HEK293T (cell line): ENCODE measurements at regions not wholly inside any gene's neighbourhood (a gene's known extent, or its start where the extent isn't known, plus 50 kb on each side); places are given as distances from the start of the nearest gene placed in this dataset.
"Not testable (repeated sequence)": the region's sequence is repeated elsewhere in the genome, so short reads cannot be mapped to it uniquely, and the experiment has no call there.

ENCODE experiments used
- CTCF ChIA-PET: fragments of 350-600 bp; formaldehyde crosslinking; extraction: SDS; loops from one replicate; lab custom pipeline; 2021; ENCODE audit warnings: antibody characterized with exemption, inconsistent platforms; lab: Yijun Ruan, JAX
- POLR2A ChIA-PET: fragments of 350-600 bp; formaldehyde crosslinking; extraction: SDS; loops from one replicate; lab custom pipeline; 2020; ENCODE audit warnings: antibody characterized with exemption, inconsistent platforms; lab: Yijun Ruan, JAX
- DNase-seq: peaks from one replicate; pipeline ENCODE4 v3.0.0; 2012; ENCODE audit warnings: mixed read lengths; ENCODE audit errors: extremely low spot score
- ARNT ChIP-seq: fragments of 450-650 bp; IDR thresholded peaks from 2 replicates; pipeline ENCODE4 v1.6.1; 2017; ENCODE audit warnings: mild to moderate bottlenecking
- BHLHE40 ChIP-seq: fragments of 450-650 bp; IDR thresholded peaks from 2 replicates; pipeline ENCODE4 v1.6.1; 2016; ENCODE audit warnings: mild to moderate bottlenecking, moderate library complexity, borderline replicate concordance
- CTBP1 ChIP-seq: fragments of 450-650 bp; IDR thresholded peaks from 2 replicates; pipeline ENCODE4 v1.6.1; 2016; ENCODE audit warnings: borderline replicate concordance
- ELF4 ChIP-seq: fragments of 450-650 bp; IDR thresholded peaks from 2 replicates; pipeline ENCODE4 v1.6.1; 2017; ENCODE audit warnings: antibody characterized with exemption
- FOXA1 ChIP-seq: fragments of 450-650 bp; IDR thresholded peaks from 2 replicates; pipeline ENCODE4 v1.6.1; 2016; ENCODE audit warnings: mild to moderate bottlenecking
- FOXK2 ChIP-seq: fragments of 450-650 bp; IDR thresholded peaks from 2 replicates; pipeline ENCODE4 v1.6.1; 2016; ENCODE audit warnings: mild to moderate bottlenecking
- FOXM1 ChIP-seq: fragments of 450-650 bp; IDR thresholded peaks from 2 replicates; pipeline ENCODE4 v1.6.1; 2017; ENCODE audit warnings: mild to moderate bottlenecking, borderline replicate concordance
- HDGF ChIP-seq: fragments of 450-650 bp; IDR thresholded peaks from 2 replicates; pipeline ENCODE4 v1.6.1; 2017; ENCODE audit warnings: antibody characterized with exemption, borderline replicate concordance
- L3MBTL2 ChIP-seq: fragments of 450-650 bp; conservative IDR thresholded peaks from 2 replicates; pipeline ENCODE4 v1.6.1; 2016; ENCODE audit warnings: mild to moderate bottlenecking
- LEF1 ChIP-seq: fragments of 450-650 bp; IDR thresholded peaks from 2 replicates; pipeline ENCODE4 v1.6.1; 2017; ENCODE audit warnings: mild to moderate bottlenecking, borderline replicate concordance
- NFRKB ChIP-seq: fragments of 450-650 bp; IDR thresholded peaks from 2 replicates; pipeline ENCODE4 v1.6.1; 2016; ENCODE audit warnings: mild to moderate bottlenecking, moderate library complexity
- SP1 ChIP-seq: fragments of 450-650 bp; IDR thresholded peaks from 2 replicates; pipeline ENCODE4 v1.6.1; 2017
- SUZ12 ChIP-seq: fragments of 450-650 bp; IDR thresholded peaks from 2 replicates; pipeline ENCODE4 v1.6.1; 2016; ENCODE audit warnings: mild to moderate bottlenecking
- TARDBP ChIP-seq: fragments of 450-650 bp; IDR thresholded peaks from 2 replicates; pipeline ENCODE4 v1.6.1; 2016
- ZNF384 ChIP-seq: fragments of 450-650 bp; IDR thresholded peaks from 2 replicates; pipeline ENCODE4 v1.6.1; 2016
- TF ChIP-seq, protein P1 (sequence below): fragments of 450-650 bp; IDR thresholded peaks from 2 replicates; pipeline ENCODE4 v1.6.1; 2016

DNA sequence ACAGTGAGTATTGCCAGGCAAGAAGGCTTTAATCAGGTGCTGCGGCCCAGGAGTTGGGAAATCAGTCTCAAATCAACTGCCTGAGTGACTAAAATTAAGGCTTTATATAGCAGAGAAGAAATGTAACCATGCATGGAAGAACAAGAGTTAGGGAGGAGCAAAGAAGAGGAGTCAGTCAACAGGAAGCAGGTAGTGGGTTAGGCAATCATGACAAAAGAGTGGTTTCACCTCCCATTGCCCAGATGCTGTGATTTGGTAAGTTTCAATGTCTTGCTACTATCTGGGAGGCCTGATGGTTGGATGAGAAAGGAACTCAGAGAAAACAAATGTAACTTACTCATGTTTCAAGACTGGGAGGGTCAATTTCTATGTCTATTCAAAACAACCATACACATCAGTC lies 998.3 kb downstream of the GATA3 start:
- ChIA-PET POLR2A (no interaction called here), CTCF (no interaction called here)
- TF ChIP-seq HDGF = no peak
- no peak for TF ChIP-seq BHLHE40
- no peak for TF ChIP-seq FOXM1
- no peak for TF ChIP-seq LEF1
- TF ChIP-seq, protein P1, sequence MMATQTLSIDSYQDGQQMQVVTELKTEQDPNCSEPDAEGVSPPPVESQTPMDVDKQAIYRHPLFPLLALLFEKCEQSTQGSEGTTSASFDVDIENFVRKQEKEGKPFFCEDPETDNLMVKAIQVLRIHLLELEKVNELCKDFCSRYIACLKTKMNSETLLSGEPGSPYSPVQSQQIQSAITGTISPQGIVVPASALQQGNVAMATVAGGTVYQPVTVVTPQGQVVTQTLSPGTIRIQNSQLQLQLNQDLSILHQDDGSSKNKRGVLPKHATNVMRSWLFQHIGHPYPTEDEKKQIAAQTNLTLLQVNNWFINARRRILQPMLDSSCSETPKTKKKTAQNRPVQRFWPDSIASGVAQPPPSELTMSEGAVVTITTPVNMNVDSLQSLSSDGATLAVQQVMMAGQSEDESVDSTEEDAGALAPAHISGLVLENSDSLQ = no peak
- no peak for TF ChIP-seq SUZ12
- TF ChIP-seq TARDBP = no peak
- no peak for TF ChIP-seq ZNF384
- TF ChIP-seq SP1 = no peak
- TF ChIP-seq FOXA1 = no peak
- TF ChIP-seq ARNT = no peak
- no peak for TF ChIP-seq L3MBTL2
- TF ChIP-seq ELF4 = no peak
- DNase-seq = no peak

DNA sequence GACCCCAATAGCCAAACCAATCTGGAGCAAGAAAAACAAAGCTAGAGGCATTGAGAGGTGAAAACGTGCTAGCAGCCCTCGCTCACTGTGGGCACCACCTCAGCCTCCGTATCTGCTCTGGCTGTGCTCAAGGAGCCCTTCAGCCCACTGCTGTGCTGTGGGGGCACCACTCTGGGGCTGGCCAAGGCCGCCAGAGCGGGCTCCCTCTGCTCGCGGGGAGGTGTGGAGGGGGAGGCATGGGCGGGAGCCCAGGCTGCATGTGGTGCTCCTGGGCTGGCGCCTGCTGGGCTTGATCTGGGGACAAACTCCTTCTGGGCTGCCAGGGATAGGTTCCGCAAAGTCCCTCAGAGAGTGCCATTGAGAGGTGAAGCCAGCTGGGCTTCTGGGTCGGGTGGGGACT lies 1002.0 kb downstream of the GATA3 start:
- DNase-seq = no peak
- CTCF ChIA-PET = no interaction called here
- TF ChIP-seq, protein P1 = no peak
- POLR2A ChIA-PET = no interaction called here

DNA sequence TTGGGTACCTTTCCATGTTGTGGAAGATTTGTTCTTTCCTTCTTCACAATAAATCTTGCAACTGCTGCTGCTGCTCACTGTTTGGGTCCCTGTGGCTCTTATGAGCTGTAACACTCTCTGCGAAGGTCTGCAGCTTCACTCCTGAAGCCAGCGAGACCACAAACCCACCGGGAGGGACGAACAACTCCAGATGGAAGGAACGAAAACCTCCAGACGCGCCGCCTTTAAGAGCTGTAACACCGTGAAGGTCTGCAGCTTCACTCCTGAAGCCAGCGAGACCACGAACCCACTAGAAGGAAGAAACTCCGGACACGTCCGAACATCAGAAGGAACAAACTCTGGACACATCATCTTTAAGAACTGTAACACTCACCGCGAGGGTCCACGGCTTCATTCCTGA lies 1002.8 kb downstream of the GATA3 start:
- DNase-seq, POLR2A ChIA-PET, CTCF ChIA-PET: not testable (repeated sequence)

DNA sequence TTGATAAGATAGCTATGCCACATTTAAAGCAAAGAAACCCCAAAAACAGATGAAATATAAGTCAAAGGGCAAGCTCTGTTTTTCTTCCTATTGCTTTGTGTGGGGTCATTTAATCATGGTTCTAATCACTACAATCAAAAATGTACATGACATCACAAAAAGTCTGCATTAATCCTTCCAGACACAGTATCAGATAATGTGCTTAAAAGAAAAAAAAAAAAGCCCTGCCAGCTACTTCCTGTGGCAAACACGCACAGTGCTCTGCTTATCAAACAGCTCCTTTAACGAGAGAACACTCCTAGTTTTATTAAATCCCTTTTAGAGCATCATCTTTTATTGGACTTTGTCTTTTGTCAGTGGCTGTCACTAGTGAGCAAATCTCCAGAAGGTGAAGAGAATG lies 1005.8 kb downstream of the GATA3 start:
- ChIA-PET POLR2A (no interaction called here), CTCF (no interaction called here)
- DNase-seq = no peak
- TF ChIP-seq FOXA1 = no peak
- TF ChIP-seq FOXK2 = no peak
- TF ChIP-seq ZNF384 = no peak
- TF ChIP-seq SP1 = no peak
- no peak for TF ChIP-seq BHLHE40
- TF ChIP-seq, protein P1 = no peak
- no peak for TF ChIP-seq L3MBTL2
- TF ChIP-seq HDGF = no peak
- no peak for TF ChIP-seq TARDBP
- no peak for TF ChIP-seq LEF1
- TF ChIP-seq CTBP1 = no peak
- TF ChIP-seq ELF4 = no peak
- no peak for TF ChIP-seq ARNT
- no peak for TF ChIP-seq SUZ12
- no peak for TF ChIP-seq FOXM1
- TF ChIP-seq NFRKB = no peak

DNA sequence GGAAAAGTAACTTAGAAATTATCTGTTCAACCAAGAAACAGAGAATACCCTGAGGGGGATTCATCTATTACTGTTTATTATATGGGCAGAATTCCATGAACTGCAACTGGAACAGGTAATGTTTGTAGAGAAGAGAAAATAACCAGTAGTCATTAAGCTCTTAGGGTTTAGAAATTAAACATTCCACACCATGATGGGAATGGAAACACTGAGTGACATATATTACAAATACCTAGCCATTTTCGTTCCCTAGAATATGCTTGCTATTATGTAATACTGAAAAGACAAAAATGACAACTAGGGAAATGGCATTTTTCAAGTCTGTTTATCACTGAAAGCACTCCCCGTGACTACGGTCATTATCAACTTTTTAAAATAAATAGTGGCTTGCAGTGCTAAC lies 1007.4 kb downstream of the GATA3 start:
- CTCF ChIA-PET = no interaction called here

DNA sequence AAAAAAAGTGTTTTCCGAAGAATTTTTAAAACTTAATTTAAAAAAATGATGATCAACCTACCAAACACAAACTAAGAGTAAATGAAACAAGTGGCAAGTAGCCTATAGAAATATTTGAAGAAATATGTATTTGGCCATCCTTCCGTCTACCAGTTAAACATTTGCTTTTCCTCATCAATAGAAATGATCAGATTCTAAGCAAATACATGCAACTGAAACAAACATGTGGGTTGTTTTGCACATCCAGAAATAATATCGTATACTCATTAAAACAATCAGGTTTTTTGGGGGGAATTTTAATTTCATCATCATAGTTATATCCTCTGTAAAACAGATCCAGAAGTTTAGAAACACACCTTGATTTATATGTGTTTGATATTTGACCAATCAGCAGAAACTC lies 1011.7 kb downstream of the GATA3 start:
- TF ChIP-seq SP1 (no peak), SUZ12 (no peak), BHLHE40 (no peak), LEF1 (no peak), HDGF (no peak), NFRKB (no peak), ZNF384 (no peak), L3MBTL2 (no peak), ELF4 (no peak), FOXK2 (no peak), FOXM1 (no peak), CTBP1 (no peak), FOXA1 (no peak), TARDBP (no peak), ARNT (no peak)
- TF ChIP-seq, protein P1 = no peak
- ChIA-PET POLR2A (no interaction called here), CTCF (no interaction called here)
- no peak for DNase-seq

More for the DNA sequence above, 1007.4 kb downstream of the GATA3 start:
- DNase-seq = no peak
- POLR2A ChIA-PET = no interaction called here
- TF ChIP-seq ELF4 = no peak
- TF ChIP-seq ZNF384 = no peak
- no peak for TF ChIP-seq SUZ12
- TF ChIP-seq, protein P1 = no peak
- no peak for TF ChIP-seq BHLHE40
- TF ChIP-seq ARNT = no peak
- TF ChIP-seq TARDBP = no peak
- TF ChIP-seq FOXK2 = no peak
- TF ChIP-seq HDGF = no peak
- TF ChIP-seq SP1 = no peak
- no peak for TF ChIP-seq L3MBTL2
- TF ChIP-seq LEF1 = no peak
- TF ChIP-seq FOXA1 = no peak
- no peak for TF ChIP-seq CTBP1
- TF ChIP-seq FOXM1 = no peak
- no peak for TF ChIP-seq NFRKB
